Naive thymus-derived CD8-positive, alpha-beta T cell (primary cell): ENCODE measurements at regions not wholly inside any gene's neighbourhood (a gene's known extent, or its start where the extent isn't known, plus 50 kb on each side); places are given as distances from the start of the nearest gene placed in this dataset.
A peak's percentile ranks its signal among the peaks of the same experiment; 100 is the strongest.
"Not testable (repeated sequence)": the region's sequence is repeated elsewhere in the genome, so short reads cannot be mapped to it uniquely, and the experiment has no call there.

Experiments used
- ATAC-seq, 2 donors: fragments of 150-1000 bp; cut with Tn5 transposase in 1 of 2; sonication (Bioruptor Pico), chemical (Tn5 transposase) in 1 of 2; 1 replicate in 1 of 2; 2 replicates in 1 of 2; pipeline ENCODE4 v1.10.0; 2021; ENCODE audit warnings: mild to moderate bottlenecking in 2 of 2, moderate library complexity in 2 of 2
- POLR2A ChIA-PET: fragments of 350-600 bp; sonication (Branson Sonifier 250); formaldehyde crosslinking; loops from one replicate; lab custom pipeline; 2021; ENCODE audit warnings: antibody characterized with exemption; lab: Charles Lee
- DNase-seq, 10 donors: peaks; one replicate each; pipeline versions ENCODE4 v3.0.0 to v3.0.0-alpha.2; 2020 to 2022
- H3K27ac Mint-ChIP-seq, 10 donors: one replicate each; pipeline ENCODE4 v1.8.0; 2020 to 2022; ENCODE audit warnings: mild to moderate bottlenecking in 10 of 10, mixed read lengths in 10 of 10, moderate library complexity in 4 of 10, inconsistent platforms in 1 of 10
- H3K27me3 Mint-ChIP-seq, 5 donors: one replicate each; pipeline ENCODE4 v1.8.0; 2021 to 2022; ENCODE audit warnings: mixed read lengths in 5 of 5
- H3K36me3 Mint-ChIP-seq, 3 donors: one replicate each; pipeline ENCODE4 v1.8.0; 2020 to 2022; ENCODE audit warnings: mixed read lengths in 3 of 3, mild to moderate bottlenecking in 2 of 3, inconsistent platforms in 1 of 3
- H3K4me1 Mint-ChIP-seq, 4 donors: one replicate each; pipeline ENCODE4 v1.8.0; 2021 to 2022; ENCODE audit warnings: mixed read lengths in 4 of 4
- H3K4me3 Mint-ChIP-seq, 10 donors: one replicate each; pipeline ENCODE4 v1.8.0; 2020 to 2022; ENCODE audit warnings: mild to moderate bottlenecking in 10 of 10, mixed read lengths in 10 of 10, moderate library complexity in 6 of 10, inconsistent platforms in 1 of 10
- H3K9me3 Mint-ChIP-seq, 9 donors: one replicate each; pipeline ENCODE4 v1.8.0; 2020 to 2022; ENCODE audit warnings: mixed read lengths in 9 of 9, mild to moderate bottlenecking in 3 of 9, inconsistent platforms in 1 of 9, moderate library complexity in 1 of 9

GRCh38 chr1:157377280-157377713 is 175.0 kb downstream of the FCRL5 start:
- H3K4me3 Mint-ChIP-seq, DNase-seq, H3K9me3 Mint-ChIP-seq, H3K36me3 Mint-ChIP-seq, H3K4me1 Mint-ChIP-seq, POLR2A ChIA-PET, H3K27ac Mint-ChIP-seq, ATAC-seq: not testable (repeated sequence)
- peaks cover 27 to 62% (median 41%) of the 10 kb centered on the region in 5 donors for H3K27me3 Mint-ChIP-seq

- Mint-ChIP-seq H3K36me3 (no peaks in the 10 kb centered on the region), H3K9me3 (no peaks in the 10 kb centered on the region), H3K27me3 (peaks cover 26 to 68% (median 41%) of the 10 kb centered on the region in 5 donors), H3K4me1 (peaks cover 0 to 5% (median 1%) of the 10 kb centered on the region in 4 donors), H3K27ac (no peak overlapping the region), H3K4me3 (no peak overlapping the region)
- DNase-seq, result no peak
- POLR2A ChIA-PET, result no interaction called here
- ATAC-seq, result no peak
These were observed 175.6 kb downstream of the FCRL5 start for GRCh38 chr1:157376681-157377080.

DNA sequence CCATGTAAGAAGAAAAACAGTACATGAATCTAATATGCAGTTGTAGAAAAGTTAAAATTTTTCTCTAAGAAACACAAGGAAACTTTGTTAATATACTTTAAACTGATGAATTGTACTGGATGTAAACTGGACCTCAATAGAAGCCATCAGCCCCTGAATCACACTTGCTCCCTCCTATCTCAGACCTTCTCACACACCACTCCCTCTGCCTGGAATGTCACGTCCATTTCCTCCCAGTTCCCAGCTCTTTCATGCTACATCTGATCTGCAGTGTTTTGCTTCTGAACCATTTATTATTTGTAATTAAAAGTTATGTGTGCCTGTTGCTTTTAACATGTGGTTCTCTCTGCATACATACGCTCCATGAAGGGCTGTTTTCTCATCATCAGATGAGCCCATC is 180.0 kb downstream of the FCRL5 start:
- H3K4me3 Mint-ChIP-seq, ATAC-seq, H3K27ac Mint-ChIP-seq, POLR2A ChIA-PET, H3K36me3 Mint-ChIP-seq, DNase-seq, H3K4me1 Mint-ChIP-seq, H3K9me3 Mint-ChIP-seq: not testable (repeated sequence)
- H3K27me3 Mint-ChIP-seq, result peaks cover 21 to 55% (median 32%) of the 10 kb centered on the region in 5 donors

DNA sequence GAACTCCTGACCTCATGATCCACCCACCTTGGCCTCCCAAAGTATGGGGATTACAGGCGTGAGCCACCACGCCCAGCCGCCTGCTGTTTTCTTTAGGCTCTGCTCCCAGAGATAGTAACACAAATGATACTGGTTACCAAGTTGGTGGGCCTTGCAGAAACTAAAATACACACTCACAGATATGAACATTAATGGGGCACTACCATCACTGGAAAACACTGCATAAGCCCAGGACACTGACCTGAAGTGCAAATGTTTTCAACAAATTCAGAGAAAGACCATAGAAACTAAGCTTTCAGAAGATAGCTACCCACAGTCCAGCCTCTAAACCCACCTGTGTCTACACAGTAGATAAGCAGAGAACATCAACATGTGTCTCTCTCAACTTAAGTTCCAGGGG is 180.5 kb downstream of the FCRL5 start:
- POLR2A ChIA-PET, result no interaction called here
- ATAC-seq, result no peak
- Mint-ChIP-seq H3K4me1 (no peaks in the 10 kb centered on the region), H3K36me3 (no peaks in the 10 kb centered on the region), H3K9me3 (no peaks in the 10 kb centered on the region), H3K27me3 (peaks cover 20 to 50% (median 27%) of the 10 kb centered on the region in 5 donors), H3K27ac (no peak overlapping the region), H3K4me3 (no peak overlapping the region)
- DNase-seq, result no peak

DNA sequence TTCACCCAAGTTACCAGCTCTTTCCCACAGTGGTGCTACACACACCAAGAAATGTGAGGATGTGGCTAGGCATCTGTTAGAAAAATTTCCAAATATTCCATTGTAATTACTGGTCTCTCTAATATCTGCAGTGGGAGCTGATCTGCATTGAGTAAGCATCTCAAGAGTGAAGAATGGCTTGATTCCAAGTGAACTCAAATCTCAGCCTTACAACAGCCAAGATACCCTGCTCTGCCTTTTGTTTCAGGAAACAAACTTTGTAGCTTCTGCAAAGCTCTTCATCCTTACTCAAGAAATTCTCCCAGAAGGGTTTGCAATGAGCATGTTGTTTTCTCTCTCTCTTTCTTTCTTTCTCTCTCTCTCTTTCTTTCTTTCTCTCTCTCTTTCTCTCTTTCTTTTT is 181.1 kb downstream of the FCRL5 start:
- Mint-ChIP-seq H3K36me3 (no peaks in the 10 kb centered on the region), H3K27me3 (peaks cover 17 to 44% (median 23%) of the 10 kb centered on the region in 5 donors), H3K4me3 (no peak overlapping the region), H3K27ac (no peak overlapping the region), H3K4me1 (no peaks in the 10 kb centered on the region), H3K9me3 (no peaks in the 10 kb centered on the region)
- POLR2A ChIA-PET, result no interaction called here
- DNase-seq, result no peak
- no peak for ATAC-seq

DNA sequence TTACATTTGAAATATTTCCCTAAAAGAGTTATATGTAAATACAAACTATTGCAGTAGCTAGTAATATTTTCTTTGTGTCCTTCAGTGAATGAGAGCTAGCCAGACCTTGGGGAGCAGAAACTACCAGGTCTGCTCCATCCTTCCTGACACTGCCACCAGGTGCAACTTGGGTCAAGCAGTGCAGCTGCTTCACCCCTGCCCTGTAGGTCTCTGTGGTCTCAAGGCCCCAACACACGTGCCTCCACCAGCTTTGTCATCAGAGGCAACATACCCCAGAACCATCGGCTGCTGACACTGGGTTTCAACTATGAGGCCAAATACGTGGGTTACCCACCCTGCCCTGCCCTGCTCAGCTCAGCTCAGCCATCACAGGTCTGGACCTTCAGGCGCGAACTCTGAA is 181.6 kb downstream of the FCRL5 start:
- no peak overlapping the region for H3K4me3 Mint-ChIP-seq
- H3K36me3 Mint-ChIP-seq, result no peaks in the 10 kb centered on the region
- POLR2A ChIA-PET, result no interaction called here
- peak overlapping the region in 1 of 10 donors; percentile 15 for H3K27ac Mint-ChIP-seq
- no peaks in the 10 kb centered on the region for H3K9me3 Mint-ChIP-seq
- peaks cover 14 to 39% (median 20%) of the 10 kb centered on the region in 5 donors for H3K27me3 Mint-ChIP-seq
- DNase-seq (no peak), ATAC-seq (no peak)
- no peaks in the 10 kb centered on the region for H3K4me1 Mint-ChIP-seq

DNA sequence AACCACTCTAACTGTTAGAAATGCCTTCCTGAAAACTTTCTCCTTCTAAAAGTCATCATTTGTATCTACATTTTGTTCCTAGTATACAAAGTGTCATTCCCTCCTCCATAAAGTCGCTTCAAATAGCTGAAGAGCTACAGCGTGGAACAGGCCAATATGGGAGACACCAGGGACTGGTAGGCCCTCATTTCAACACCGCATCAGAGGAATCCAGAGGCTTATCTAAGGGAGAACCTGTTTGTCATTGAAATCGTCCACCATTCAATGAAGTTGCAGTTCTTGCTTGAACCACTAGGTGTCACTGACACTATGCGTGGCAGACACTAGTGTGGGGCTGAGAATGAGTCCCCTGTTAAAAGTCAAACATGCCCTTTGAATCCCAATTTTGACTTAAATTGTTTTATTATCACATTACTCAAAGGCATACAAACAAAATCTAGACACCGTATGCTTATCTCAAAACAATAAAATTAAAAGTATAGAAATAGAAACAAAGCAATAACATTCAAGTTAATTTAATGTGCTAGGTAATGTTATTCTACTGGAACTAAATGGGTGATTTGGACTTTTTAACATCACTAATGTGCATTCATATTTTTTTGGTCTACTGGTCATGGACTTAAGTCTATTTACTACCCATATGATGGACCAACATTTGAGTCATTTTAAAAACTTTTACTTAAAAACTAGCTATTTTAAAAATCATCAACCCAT is 182.3 kb downstream of the FCRL5 start:
- Mint-ChIP-seq H3K27me3 (peaks cover 9 to 32% (median 19%) of the 10 kb centered on the region in 5 donors), H3K27ac (no peak overlapping the region), H3K36me3 (no peaks in the 10 kb centered on the region), H3K4me3 (no peak overlapping the region), H3K9me3 (no peaks in the 10 kb centered on the region), H3K4me1 (no peaks in the 10 kb centered on the region)
- DNase-seq, result peak in 7 of 10 donors; percentile 15 to 38 (median 28)
- peak in 1 of 2 donors; percentile 53 for ATAC-seq
- POLR2A ChIA-PET, result no interaction called here

DNA sequence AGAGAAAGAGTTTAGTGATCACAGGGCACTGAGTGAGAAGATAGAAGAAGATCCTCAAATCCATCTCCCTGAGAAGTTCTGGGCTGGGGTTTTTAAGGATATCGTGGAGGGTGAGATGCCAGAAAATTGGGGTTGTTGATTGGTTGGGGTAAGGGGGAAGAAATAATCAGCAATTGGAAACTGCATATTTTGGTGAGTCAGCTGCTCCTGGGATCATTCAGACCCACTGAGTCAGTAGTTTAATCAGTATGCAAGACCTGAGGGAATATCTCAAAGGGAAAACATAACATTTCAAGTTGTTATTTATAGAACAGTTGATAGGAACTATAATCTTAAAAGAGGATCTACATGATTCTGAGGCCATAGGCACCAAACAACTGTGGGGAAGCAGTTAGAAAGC is 183.4 kb downstream of the FCRL5 start:
- ATAC-seq, H3K9me3 Mint-ChIP-seq, H3K27ac Mint-ChIP-seq, POLR2A ChIA-PET, H3K4me1 Mint-ChIP-seq, DNase-seq, H3K4me3 Mint-ChIP-seq, H3K36me3 Mint-ChIP-seq: not testable (repeated sequence)
- H3K27me3 Mint-ChIP-seq, result peaks cover 5 to 21% (median 14%) of the 10 kb centered on the region in 5 donors

DNA sequence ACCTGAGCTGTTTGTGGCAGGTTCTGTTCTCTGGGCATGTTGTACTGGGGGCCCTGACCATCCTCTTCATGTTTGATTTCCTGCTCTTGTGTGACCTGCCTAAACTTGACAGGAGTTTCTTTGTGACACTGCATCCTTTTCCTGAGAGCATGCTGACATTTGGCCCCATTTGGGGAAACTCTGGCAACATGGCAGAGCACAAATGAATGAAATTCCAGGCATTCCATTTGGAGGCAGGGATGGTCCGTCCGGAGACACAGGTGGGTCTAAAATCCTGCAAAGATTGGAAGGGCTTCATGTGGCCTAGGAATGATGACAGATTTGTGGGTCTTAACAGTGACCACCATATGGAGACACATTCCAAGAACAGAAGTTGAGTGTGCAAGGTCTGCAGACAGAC is 184.0 kb downstream of the FCRL5 start:
- Mint-ChIP-seq H3K4me1 (no peaks in the 10 kb centered on the region), H3K9me3 (no peaks in the 10 kb centered on the region), H3K4me3 (no peak overlapping the region), H3K27ac (no peak overlapping the region), H3K36me3 (no peaks in the 10 kb centered on the region), H3K27me3 (peaks cover 2 to 16% (median 10%) of the 10 kb centered on the region in 5 donors)
- POLR2A ChIA-PET, result no interaction called here
- DNase-seq (no peak), ATAC-seq (no peak)

GRCh38 chr1:157367870-157368269 is 184.4 kb downstream of the FCRL5 start:
- POLR2A ChIA-PET, result no interaction called here
- H3K9me3 Mint-ChIP-seq, result no peaks in the 10 kb centered on the region
- ATAC-seq (no peak), DNase-seq (no peak)
- H3K27me3 Mint-ChIP-seq, result peaks cover 2 to 15% (median 7%) of the 10 kb centered on the region in 5 donors
- H3K4me3 Mint-ChIP-seq, result no peak overlapping the region
- H3K27ac Mint-ChIP-seq, result no peak overlapping the region
- no peaks in the 10 kb centered on the region for H3K4me1 Mint-ChIP-seq
- H3K36me3 Mint-ChIP-seq, result no peaks in the 10 kb centered on the region

- ATAC-seq (no peak), DNase-seq (no peak)
- no peaks in the 10 kb centered on the region for H3K36me3 Mint-ChIP-seq
- peaks cover 2 to 10% (median 5%) of the 10 kb centered on the region in 5 donors for H3K27me3 Mint-ChIP-seq
- no peak overlapping the region for H3K27ac Mint-ChIP-seq
- POLR2A ChIA-PET, result no interaction called here
- H3K9me3 Mint-ChIP-seq, result no peaks in the 10 kb centered on the region
- no peak overlapping the region for H3K4me3 Mint-ChIP-seq
- no peaks in the 10 kb centered on the region for H3K4me1 Mint-ChIP-seq
These were observed 185.1 kb downstream of the FCRL5 start for GRCh38 chr1:157367091-157367739.

GRCh38 chr1:157364612-157365011 is 187.7 kb downstream of the FCRL5 start:
- no peaks in the 10 kb centered on the region for H3K4me1 Mint-ChIP-seq
- H3K27ac Mint-ChIP-seq, result no peak overlapping the region
- ATAC-seq, result no peak
- H3K27me3 Mint-ChIP-seq, result peaks cover 0 to 19% (median 6%) of the 10 kb centered on the region in 5 donors
- POLR2A ChIA-PET, result no interaction called here
- H3K9me3 Mint-ChIP-seq, result no peaks in the 10 kb centered on the region
- no peak overlapping the region for H3K4me3 Mint-ChIP-seq
- DNase-seq, result no peak
- no peaks in the 10 kb centered on the region for H3K36me3 Mint-ChIP-seq

DNA sequence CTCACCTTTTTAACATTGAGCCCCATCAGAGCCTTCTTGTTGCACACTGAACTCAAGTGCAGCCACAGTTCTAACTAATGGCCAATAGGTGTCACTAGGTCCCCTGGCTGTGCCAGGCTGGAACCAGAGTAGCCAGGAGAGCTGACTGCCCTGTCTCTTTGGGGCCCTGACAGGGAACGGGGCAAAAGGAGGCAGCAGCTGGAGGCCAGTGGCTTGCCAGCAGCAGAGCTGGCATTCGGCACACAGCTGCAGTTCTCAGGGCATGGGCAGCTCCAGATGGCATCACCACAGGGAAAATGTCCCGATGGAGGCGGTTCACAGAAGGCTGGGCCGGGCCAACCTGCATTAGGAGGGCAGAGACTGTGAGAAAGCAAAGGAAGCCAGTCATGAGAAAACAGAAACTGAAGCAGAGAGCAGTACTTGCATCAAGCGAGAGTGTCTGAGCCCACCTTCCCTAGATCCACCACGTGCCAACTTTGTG is 188.6 kb downstream of the FCRL5 start:
- no peaks in the 10 kb centered on the region for H3K36me3 Mint-ChIP-seq
- no peak for ATAC-seq
- peaks cover 0 to 23% (median 6%) of the 10 kb centered on the region in 5 donors for H3K27me3 Mint-ChIP-seq
- no peaks in the 10 kb centered on the region for H3K9me3 Mint-ChIP-seq
- DNase-seq, result no peak
- peak overlapping the region in 1 of 10 donors; percentile 51 for H3K27ac Mint-ChIP-seq
- H3K4me1 Mint-ChIP-seq, result no peaks in the 10 kb centered on the region
- POLR2A ChIA-PET, result no interaction called here
- no peak overlapping the region for H3K4me3 Mint-ChIP-seq
